Endothelial cell of umbilical vein (primary cell): ENCODE measurements at regions not wholly inside any gene's neighbourhood (a gene's known extent, or its start where the extent isn't known, plus 50 kb on each side); places are given as distances from the start of the nearest gene placed in this dataset.

Experiments
- BruUV-seq: library from RNA; stranded (reverse); fragments of 400-500 nt; replicated peaks from 2 replicates; lab custom pipeline; 2021; lab: Mats Ljungman, UMichigan
- CTCF ChIA-PET: fragments of 300-600, 350-600 bp; sonication (Branson Sonifier 250); formaldehyde crosslinking; loops from one replicate; lab custom pipeline; 2021; ENCODE audit warnings: antibody characterized with exemption, inconsistent platforms; lab: Charles Lee
- POLR2A ChIA-PET: fragments of 300-600, 350-600 bp; sonication (Branson Sonifier 250); formaldehyde crosslinking; loops from one replicate; lab custom pipeline; 2021; ENCODE audit warnings: antibody characterized with exemption, inconsistent platforms; lab: Charles Lee
- DNase-seq: peaks from one replicate; pipeline ENCODE4 v3.0.0-alpha.2; 2011; ENCODE audit warnings: low read depth, low spot score
- FAIRE-seq: peaks from 2 replicates; lab custom pipeline; 2011; peaks lifted over from hg19 to GRCh38; lab: Jason Lieb, UNC
- H2AFZ ChIP-seq: 2 replicates; pipeline ENCODE4 v1.6.0; 2012; ENCODE audit warnings: low read depth, low read length, control low read depth, inconsistent platforms
- H3K27ac ChIP-seq: 2 replicates; pipeline ENCODE4 v1.5.1; 2011; ENCODE audit warnings: low read depth, mild to moderate bottlenecking, control low read depth, low read length, moderate library complexity; ENCODE audit not compliant: insufficient read depth
- H3K27me3 ChIP-seq, 2 experiments: 2 replicates each; pipeline versions ENCODE4 v1.6.0 to v1.6.1; 2011; ENCODE audit warnings: low read length in 2 of 2, mixed read lengths in 1 of 2; ENCODE audit not compliant: control insufficient read depth in 2 of 2, insufficient read depth in 2 of 2
- H3K36me3 ChIP-seq, 2 experiments: 2 replicates in 1 of 2; 3 replicates in 1 of 2; pipeline ENCODE4 v1.5.1; 2011; ENCODE audit warnings: low read length in 2 of 2, mild to moderate bottlenecking in 1 of 2, moderate library complexity in 1 of 2; ENCODE audit not compliant: control insufficient read depth in 2 of 2, insufficient read depth in 2 of 2; ENCODE audit errors: extremely low read depth in 1 of 2
- H3K4me1 ChIP-seq: 3 replicates; pipeline ENCODE4 v1.5.1; 2011; ENCODE audit warnings: mild to moderate bottlenecking, low read length; ENCODE audit not compliant: control insufficient read depth, insufficient read depth; ENCODE audit errors: extremely low read depth
- H3K4me2 ChIP-seq: 2 replicates; pipeline ENCODE4 v1.6.1; 2011; ENCODE audit warnings: low read length, control low read depth, mixed read lengths; ENCODE audit not compliant: insufficient read depth
- H3K4me3 ChIP-seq, 3 experiments: fragments of 200-600 bp in 1 of 3; sonication (generic), shearing (Covaris generic) in 1 of 3; replicated peaks in 1 of 3; 2 replicates each; pipeline ENCODE4 v1.5.1; 2011 to 2016; ENCODE audit warnings: control low read depth in 3 of 3, low read length in 3 of 3, mild to moderate bottlenecking in 2 of 3, inconsistent platforms in 1 of 3, low read depth in 1 of 3, moderate library complexity in 1 of 3; ENCODE audit not compliant: insufficient read depth in 1 of 3
- H3K79me2 ChIP-seq: 2 replicates; pipeline ENCODE4 v1.6.0; 2012; ENCODE audit warnings: low read length, inconsistent platforms; ENCODE audit not compliant: control insufficient read depth, insufficient read depth
- H3K9ac ChIP-seq: replicated peaks from 2 replicates; pipeline ENCODE3; 2011; ENCODE audit warnings: low read length, control low read depth; ENCODE audit not compliant: insufficient read depth; ENCODE audit errors: extremely low read depth
- H3K9me1 ChIP-seq: replicated peaks from 3 replicates; pipeline ENCODE4 v1.6.0; 2011; ENCODE audit warnings: mild to moderate bottlenecking, low read length; ENCODE audit not compliant: control insufficient read depth, insufficient read depth; ENCODE audit errors: extremely low read depth
- H3K9me3 ChIP-seq: replicated peaks from 2 replicates; pipeline ENCODE4 v1.5.1; 2012; ENCODE audit warnings: low read length, inconsistent platforms; ENCODE audit not compliant: control insufficient read depth, insufficient read depth
- H4K20me1 ChIP-seq: replicated peaks from 2 replicates; pipeline ENCODE3; 2011; ENCODE audit warnings: mild to moderate bottlenecking, low read length; ENCODE audit not compliant: control insufficient read depth, insufficient read depth; ENCODE audit errors: extremely low read depth
- CTCF ChIP-seq, 2 donors: IDR thresholded peaks; 1 replicate in 1 of 2; 2 replicates in 1 of 2; pipeline ENCODE4 v1.5.1; 2011; ENCODE audit warnings: low read length in 2 of 2, mild to moderate bottlenecking in 2 of 2, moderate library complexity in 2 of 2, control low read depth in 1 of 2, inconsistent platforms in 1 of 2, low read depth in 1 of 2; ENCODE audit not compliant: insufficient read depth in 1 of 2; ENCODE audit errors: extremely low read depth in 1 of 2
- EZH2 ChIP-seq: IDR thresholded peaks from 2 replicates; pipeline ENCODE4 v1.6.1; 2012; ENCODE audit warnings: borderline replicate concordance, low read depth, mild to moderate bottlenecking, moderate library complexity, low read length, inconsistent platforms; ENCODE audit not compliant: severe bottlenecking
- FOS ChIP-seq: IDR thresholded peaks from 2 replicates; pipeline ENCODE4 v1.6.1; 2011; ENCODE audit warnings: mild to moderate bottlenecking, low read length, moderate library complexity, borderline replicate concordance; ENCODE audit not compliant: insufficient read depth
- GATA2 ChIP-seq: IDR thresholded peaks from 2 replicates; pipeline ENCODE4 v1.7.0; 2011; ENCODE audit warnings: low read depth, mild to moderate bottlenecking, moderate library complexity, mixed read lengths, low read length; ENCODE audit not compliant: insufficient read length, insufficient read depth
- JUN ChIP-seq: IDR thresholded peaks from 2 replicates; pipeline ENCODE4 v1.6.1; 2011; ENCODE audit warnings: borderline replicate concordance, low read depth; ENCODE audit not compliant: insufficient read length, insufficient read depth
- MAX ChIP-seq: IDR thresholded peaks from 2 replicates; pipeline ENCODE4 v1.6.1; 2011; ENCODE audit not compliant: insufficient read depth, insufficient read length
- MYC ChIP-seq: IDR thresholded peaks from one replicate; pipeline ENCODE4 v1.6.1; 2011; ENCODE audit warnings: mild to moderate bottlenecking, low read depth, low read length
- POLR2A ChIP-seq: IDR thresholded peaks from 2 replicates; pipeline ENCODE4 v1.6.1; 2012; ENCODE audit warnings: low read depth, mild to moderate bottlenecking, control low read depth, low read length
- POLR2AphosphoS5 ChIP-seq: IDR thresholded peaks from 2 replicates; pipeline ENCODE4 v1.6.1; 2012; ENCODE audit warnings: low read depth, mild to moderate bottlenecking, control low read depth, low read length, moderate library complexity; ENCODE audit not compliant: insufficient read depth
- dilution Hi-C: fragments of 300-500 bp; cut with MboI; formaldehyde crosslinking; loops from one replicate; pipeline ENCODE4 v1.15.0; 2019; ENCODE audit warnings: low sequenced_read_pairs; ENCODE audit not compliant: extremely low pct_ligation_motif_present
- intact Hi-C: fragments of 100-400 bp; cut with micrococcal nuclease; formaldehyde crosslinking; loops from one replicate; pipeline ENCODE4 v1.10.0; 2022

- Histone ChIP-seq H3K4me3 (no peak overlapping the region), H3K4me2 (no peak overlapping the region), H3K27ac (no peak overlapping the region), H3K9me1 (no peaks in the 10 kb centered on the region), H3K36me3 (no peaks in the 10 kb centered on the region), H2AFZ (no peak overlapping the region), H3K27me3 (no peaks in the 10 kb centered on the region), H3K79me2 (peaks cover 2% of the 10 kb centered on the region), H3K9me3 (no peaks in the 10 kb centered on the region), H3K9ac (no peak overlapping the region), H4K20me1 (no peaks in the 10 kb centered on the region), H3K4me1 (peaks cover 40% of the 10 kb centered on the region)
- TF ChIP-seq JUN (no peak), FOS (no peak), GATA2 (no peak), MYC (no peak), CTCF (IDR thresholded peaks at IDR 0.05; ENCODE audit: extremely low read depth in 1 of 2, insufficient read depth in 1 of 2, low read depth in 1 of 2, low read length in 2 of 2) (peak in 1 of 2 donors; percentile 3), POLR2A (no peak), MAX (no peak), POLR2AphosphoS5 (no peak), EZH2 (no peak)
- FAIRE-seq (no peak), DNase-seq (no peak)
- ChIA-PET POLR2A (no interaction called here), CTCF (no interaction called here)
- intact Hi-C loops: no loop called here
- dilution Hi-C loops: no loop called here
- no TSS peak for BruUV-seq
Observed at GRCh38 chr16:87057211-87057881, 259.8 kb downstream of the C16orf95 start.
